GM12878 (cell line): ENCODE measurements at regions not wholly inside any gene's neighbourhood (a gene's known extent, or its start where the extent isn't known, plus 50 kb on each side); places are given as distances from the start of the nearest gene placed in this dataset.

Experiments
- CREM ChIP-seq: IDR thresholded peaks from 2 replicates; pipeline ENCODE4 v1.6.1; 2014; ENCODE audit warnings: antibody characterized with exemption, low read depth
- EGR1 ChIP-seq, 2 experiments: IDR thresholded peaks; 1 replicate in 1 of 2; 2 replicates in 1 of 2; pipeline ENCODE4 v1.6.1; 2011 to 2012; ENCODE audit warnings: low read depth in 2 of 2, low read length in 2 of 2, borderline replicate concordance in 1 of 2, mild to moderate bottlenecking in 1 of 2, moderate library complexity in 1 of 2
- IRF5 ChIP-seq: fragments of 450-650 bp; IDR thresholded peaks from 2 replicates; pipeline ENCODE4 v1.6.1; 2017; ENCODE audit warnings: borderline replicate concordance
- JUNB ChIP-seq: IDR thresholded peaks from 2 replicates; pipeline ENCODE4 v1.6.1; 2016; ENCODE audit warnings: antibody characterized with exemption, mild to moderate bottlenecking
- MTA3 ChIP-seq: IDR thresholded peaks from 2 replicates; pipeline ENCODE4 v1.6.1; 2012; ENCODE audit warnings: low read length, inconsistent platforms, borderline replicate concordance
- NR2C1 ChIP-seq: fragments of 450-650 bp; IDR thresholded peaks from 2 replicates; pipeline ENCODE4 v1.6.1; 2017; ENCODE audit warnings: antibody characterized with exemption, mild to moderate bottlenecking, moderate library complexity
- NR2C2 ChIP-seq: IDR thresholded peaks from 2 replicates; pipeline ENCODE4 v1.6.1; 2011; ENCODE audit warnings: borderline replicate concordance, low read depth; ENCODE audit not compliant: control insufficient read depth, insufficient read length
- POLR2AphosphoS2 ChIP-seq: IDR thresholded peaks from 2 replicates; pipeline ENCODE4 v1.6.1; 2011; ENCODE audit warnings: low read depth, mild to moderate bottlenecking, low read length, improper control_type of control experiment, moderate library complexity
- RB1 ChIP-seq: fragments of 450-650 bp; formaldehyde crosslinking; IDR thresholded peaks from 2 replicates; pipeline ENCODE4 v1.6.1; 2017; ENCODE audit warnings: mild to moderate bottlenecking, borderline replicate concordance
- RELB ChIP-seq: fragments of 450-650 bp; IDR thresholded peaks from 2 replicates; pipeline ENCODE4 v1.6.1; 2017; ENCODE audit warnings: low read depth, mild to moderate bottlenecking, moderate library complexity
- SRF ChIP-seq, 2 experiments: IDR thresholded peaks; 2 replicates each; pipeline ENCODE4 v1.6.1; 2011; ENCODE audit warnings: low read depth in 2 of 2, low read length in 2 of 2, mild to moderate bottlenecking in 1 of 2, moderate library complexity in 1 of 2
- TCF3 ChIP-seq: IDR thresholded peaks from 2 replicates; pipeline ENCODE4 v1.6.1; 2012; ENCODE audit warnings: low read depth, mild to moderate bottlenecking, low read length, borderline replicate concordance; ENCODE audit not compliant: insufficient read depth
- ZBTB4 ChIP-seq: fragments of 450-650 bp; formaldehyde crosslinking; IDR thresholded peaks from 2 replicates; pipeline ENCODE4 v1.4.0; 2022; ENCODE audit warnings: mild to moderate bottlenecking, moderate library complexity
- ZNF217 ChIP-seq: fragments of 450-650 bp; IDR thresholded peaks from 2 replicates; pipeline ENCODE4 v1.6.1; 2017; ENCODE audit warnings: antibody characterized with exemption, mild to moderate bottlenecking
- ZSCAN29 ChIP-seq: fragments of 450-650 bp; IDR thresholded peaks from 2 replicates; pipeline ENCODE4 v1.6.1; 2017; ENCODE audit warnings: mild to moderate bottlenecking, moderate library complexity
- TF ChIP-seq, protein P1 (sequence below): fragments of 450-650 bp; formaldehyde crosslinking; IDR thresholded peaks from 2 replicates; pipeline ENCODE4 v1.5.0; 2022; ENCODE audit warnings: mild to moderate bottlenecking, missing genetic modification characterization
- TF ChIP-seq, protein P2 (sequence below): fragments of 450-650 bp; formaldehyde crosslinking; IDR thresholded peaks from 2 replicates; pipeline ENCODE4 v1.4.0; 2020; ENCODE audit warnings: mild to moderate bottlenecking, moderate library complexity

DNA sequence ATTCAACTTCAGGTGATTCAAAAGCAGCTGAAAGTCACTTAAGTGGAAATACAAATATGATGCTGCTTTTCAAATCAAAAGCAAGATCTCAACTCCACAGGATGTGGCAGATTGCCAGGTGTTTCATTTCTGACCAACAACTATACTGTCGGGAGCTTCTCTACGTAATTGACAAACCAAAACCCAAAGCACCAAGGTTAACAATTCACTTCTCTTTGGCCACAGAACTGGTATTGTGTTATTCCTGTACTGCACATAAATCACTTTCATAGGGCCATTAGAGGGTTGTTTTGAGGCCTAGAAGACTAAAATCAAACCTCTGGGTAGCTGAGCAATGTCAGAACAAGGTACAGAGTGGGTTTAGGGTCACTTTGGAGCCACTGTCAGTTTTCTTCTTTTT is 169.7 kb downstream of the HAO1 start (continued):
- TF ChIP-seq IRF5 = no peak
- TF ChIP-seq, protein P1, sequence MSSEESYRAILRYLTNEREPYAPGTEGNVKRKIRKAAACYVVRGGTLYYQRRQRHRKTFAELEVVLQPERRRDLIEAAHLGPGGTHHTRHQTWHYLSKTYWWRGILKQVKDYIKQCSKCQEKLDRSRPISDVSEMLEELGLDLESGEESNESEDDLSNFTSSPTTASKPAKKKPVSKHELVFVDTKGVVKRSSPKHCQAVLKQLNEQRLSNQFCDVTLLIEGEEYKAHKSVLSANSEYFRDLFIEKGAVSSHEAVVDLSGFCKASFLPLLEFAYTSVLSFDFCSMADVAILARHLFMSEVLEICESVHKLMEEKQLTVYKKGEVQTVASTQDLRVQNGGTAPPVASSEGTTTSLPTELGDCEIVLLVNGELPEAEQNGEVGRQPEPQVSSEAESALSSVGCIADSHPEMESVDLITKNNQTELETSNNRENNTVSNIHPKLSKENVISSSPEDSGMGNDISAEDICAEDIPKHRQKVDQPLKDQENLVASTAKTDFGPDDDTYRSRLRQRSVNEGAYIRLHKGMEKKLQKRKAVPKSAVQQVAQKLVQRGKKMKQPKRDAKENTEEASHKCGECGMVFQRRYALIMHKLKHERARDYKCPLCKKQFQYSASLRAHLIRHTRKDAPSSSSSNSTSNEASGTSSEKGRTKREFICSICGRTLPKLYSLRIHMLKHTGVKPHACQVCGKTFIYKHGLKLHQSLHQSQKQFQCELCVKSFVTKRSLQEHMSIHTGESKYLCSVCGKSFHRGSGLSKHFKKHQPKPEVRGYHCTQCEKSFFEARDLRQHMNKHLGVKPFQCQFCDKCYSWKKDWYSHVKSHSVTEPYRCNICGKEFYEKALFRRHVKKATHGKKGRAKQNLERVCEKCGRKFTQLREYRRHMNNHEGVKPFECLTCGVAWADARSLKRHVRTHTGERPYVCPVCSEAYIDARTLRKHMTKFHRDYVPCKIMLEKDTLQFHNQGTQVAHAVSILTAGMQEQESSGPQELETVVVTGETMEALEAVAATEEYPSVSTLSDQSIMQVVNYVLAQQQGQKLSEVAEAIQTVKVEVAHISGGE (CRISPR knock-in tag) = no peak
- TF ChIP-seq, protein P2, sequence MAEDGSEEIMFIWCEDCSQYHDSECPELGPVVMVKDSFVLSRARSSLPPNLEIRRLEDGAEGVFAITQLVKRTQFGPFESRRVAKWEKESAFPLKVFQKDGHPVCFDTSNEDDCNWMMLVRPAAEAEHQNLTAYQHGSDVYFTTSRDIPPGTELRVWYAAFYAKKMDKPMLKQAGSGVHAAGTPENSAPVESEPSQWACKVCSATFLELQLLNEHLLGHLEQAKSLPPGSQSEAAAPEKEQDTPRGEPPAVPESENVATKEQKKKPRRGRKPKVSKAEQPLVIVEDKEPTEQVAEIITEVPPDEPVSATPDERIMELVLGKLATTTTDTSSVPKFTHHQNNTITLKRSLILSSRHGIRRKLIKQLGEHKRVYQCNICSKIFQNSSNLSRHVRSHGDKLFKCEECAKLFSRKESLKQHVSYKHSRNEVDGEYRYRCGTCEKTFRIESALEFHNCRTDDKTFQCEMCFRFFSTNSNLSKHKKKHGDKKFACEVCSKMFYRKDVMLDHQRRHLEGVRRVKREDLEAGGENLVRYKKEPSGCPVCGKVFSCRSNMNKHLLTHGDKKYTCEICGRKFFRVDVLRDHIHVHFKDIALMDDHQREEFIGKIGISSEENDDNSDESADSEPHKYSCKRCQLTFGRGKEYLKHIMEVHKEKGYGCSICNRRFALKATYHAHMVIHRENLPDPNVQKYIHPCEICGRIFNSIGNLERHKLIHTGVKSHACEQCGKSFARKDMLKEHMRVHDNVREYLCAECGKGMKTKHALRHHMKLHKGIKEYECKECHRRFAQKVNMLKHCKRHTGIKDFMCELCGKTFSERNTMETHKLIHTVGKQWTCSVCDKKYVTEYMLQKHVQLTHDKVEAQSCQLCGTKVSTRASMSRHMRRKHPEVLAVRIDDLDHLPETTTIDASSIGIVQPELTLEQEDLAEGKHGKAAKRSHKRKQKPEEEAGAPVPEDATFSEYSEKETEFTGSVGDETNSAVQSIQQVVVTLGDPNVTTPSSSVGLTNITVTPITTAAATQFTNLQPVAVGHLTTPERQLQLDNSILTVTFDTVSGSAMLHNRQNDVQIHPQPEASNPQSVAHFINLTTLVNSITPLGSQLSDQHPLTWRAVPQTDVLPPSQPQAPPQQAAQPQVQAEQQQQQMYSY (CRISPR knock-in tag) = no peak
- TF ChIP-seq RELB = peak; percentile 59; the same call in 1 of the 2 replicates
- TF ChIP-seq EGR1 (IDR thresholded peaks at IDR 0.05; ENCODE audit: borderline replicate concordance in 1 of 2, low read depth in 2 of 2, low read length in 2 of 2) = no peak
- TF ChIP-seq SRF (IDR thresholded peaks at IDR 0.05; ENCODE audit: low read depth in 2 of 2, low read length in 2 of 2) = no peak
- TF ChIP-seq RB1 = no peak
- no peak for TF ChIP-seq ZBTB4 (CRISPR knock-in tag)
- TF ChIP-seq CREM = peak; percentile 76
- TF ChIP-seq TCF3 = 0 out of 2 replicates have a peak, but pooled peaks have one; percentile 62
- TF ChIP-seq ZSCAN29 = no peak
- peak; percentile 80; the same call in 1 of the 2 replicates for TF ChIP-seq ZNF217
- TF ChIP-seq NR2C2 = no peak
- no peak for TF ChIP-seq NR2C1
- no peak for TF ChIP-seq POLR2AphosphoS2
- 0 out of 2 replicates have a peak, but pooled peaks have one; percentile 32 for TF ChIP-seq MTA3
- peak; percentile 86 for TF ChIP-seq JUNB
